ENCODE measurements at regions not wholly inside any gene's neighbourhood (a gene's known extent, or its start where the extent isn't known, plus 50 kb on each side); places are given as distances from the start of the nearest gene placed in this dataset.
"Not testable (repeated sequence)": the region's sequence is repeated elsewhere in the genome, so short reads cannot be mapped to it uniquely, and the experiment has no call there.

GRCh38 chr18:25494888-25495287, 142.9 kb upstream of the ZNF521 start:
- DNase-seq (ENCODE audit: low spot score) = no peak

GRCh38 chr18:25493401-25493800, 141.4 kb upstream of the ZNF521 start:
- no peak for DNase-seq (ENCODE audit: low spot score)

GRCh38 chr18:25490316-25490715, 138.3 kb upstream of the ZNF521 start:
- no peak for DNase-seq (ENCODE audit: low spot score)

- no peak for DNase-seq (ENCODE audit: low spot score)
These were observed 121.0 kb upstream of the ZNF521 start for GRCh38 chr18:25473008-25473407.

GRCh38 chr18:25470756-25471524, 119.0 kb upstream of the ZNF521 start:
- DNase-seq (ENCODE audit: low spot score) = not testable (repeated sequence)

- no peak for DNase-seq (ENCODE audit: low spot score)
These were observed 118.1 kb upstream of the ZNF521 start for GRCh38 chr18:25470062-25470461.

GRCh38 chr18:25469489-25469888, 117.5 kb upstream of the ZNF521 start:
- no peak for DNase-seq (ENCODE audit: low spot score)

GRCh38 chr18:25467226-25467987, 115.4 kb upstream of the ZNF521 start:
- DNase-seq (ENCODE audit: low spot score) = no peak

- DNase-seq (ENCODE audit: low spot score) = no peak
These were observed 113.3 kb upstream of the ZNF521 start for GRCh38 chr18:25465152-25465732.

- no peak for DNase-seq (ENCODE audit: low spot score)
These were observed 112.3 kb upstream of the ZNF521 start for GRCh38 chr18:25464227-25464626.

GRCh38 chr18:25463726-25464125, 111.8 kb upstream of the ZNF521 start:
- DNase-seq (ENCODE audit: low spot score) = no peak

GRCh38 chr18:25459814-25460213, 107.8 kb upstream of the ZNF521 start:
- no peak for DNase-seq (ENCODE audit: low spot score)

GRCh38 chr18:25457601-25458000, 105.6 kb upstream of the ZNF521 start:
- no peak for DNase-seq (ENCODE audit: low spot score)

GRCh38 chr18:25457126-25457525, 105.2 kb upstream of the ZNF521 start:
- DNase-seq (ENCODE audit: low spot score) = no peak

GRCh38 chr18:25456334-25457010, 104.5 kb upstream of the ZNF521 start:
- no peak for DNase-seq (ENCODE audit: low spot score)

GRCh38 chr18:25455646-25456045, 103.7 kb upstream of the ZNF521 start:
- DNase-seq (ENCODE audit: low spot score) = no peak

GRCh38 chr18:25455159-25455558, 103.2 kb upstream of the ZNF521 start:
- DNase-seq (ENCODE audit: low spot score) = no peak

GRCh38 chr18:25454730-25455129, 102.8 kb upstream of the ZNF521 start:
- no peak for DNase-seq (ENCODE audit: low spot score)

- DNase-seq (ENCODE audit: low spot score) = no peak
These were observed 102.3 kb upstream of the ZNF521 start for GRCh38 chr18:25454270-25454659.

- DNase-seq (ENCODE audit: low spot score) = no peak
These were observed 101.7 kb upstream of the ZNF521 start for GRCh38 chr18:25453556-25454269.

- no peak for DNase-seq (ENCODE audit: low spot score)
These were observed 99.2 kb upstream of the ZNF521 start for GRCh38 chr18:25451077-25451658.
